GM18867 (cell line): ENCODE measurements at regions not wholly inside any gene's neighbourhood (a gene's known extent, or its start where the extent isn't known, plus 50 kb on each side); places are given as distances from the start of the nearest gene placed in this dataset.
"Not testable (repeated sequence)": the region's sequence is repeated elsewhere in the genome, so short reads cannot be mapped to it uniquely, and the experiment has no call there.

Source experiments
- ATAC-seq: cut with Tn5 transposase; IDR thresholded peaks from one replicate; pipeline ENCODE4 v1.9.1; 2021; ENCODE audit warnings: mild to moderate bottlenecking, moderate library complexity; ENCODE audit not compliant: unreplicated experiment

DNA sequence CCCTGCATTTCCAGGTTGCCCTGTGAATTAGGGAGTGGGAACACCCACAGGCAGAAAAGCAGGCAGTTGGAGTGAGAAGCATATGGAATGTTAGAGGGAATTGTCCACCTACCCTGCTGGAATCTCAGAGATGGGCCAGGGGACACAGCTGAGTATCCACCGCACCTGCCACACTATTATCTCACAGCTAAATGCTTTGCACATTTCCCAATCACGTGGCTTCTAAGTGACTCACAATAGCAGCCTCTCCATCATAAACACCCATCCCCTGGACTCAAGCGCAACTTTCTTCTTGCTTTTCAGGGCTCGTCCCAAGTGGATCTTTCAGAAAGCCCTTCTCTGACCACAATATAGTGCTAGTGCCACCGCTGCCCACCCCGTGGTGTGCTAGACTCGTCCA, 389.0 kb upstream of the LMCD1 start:
- no peak for ATAC-seq

GRCh38 chr3:8113626-8114025, 388.0 kb upstream of the LMCD1 start:
- no peak for ATAC-seq

DNA sequence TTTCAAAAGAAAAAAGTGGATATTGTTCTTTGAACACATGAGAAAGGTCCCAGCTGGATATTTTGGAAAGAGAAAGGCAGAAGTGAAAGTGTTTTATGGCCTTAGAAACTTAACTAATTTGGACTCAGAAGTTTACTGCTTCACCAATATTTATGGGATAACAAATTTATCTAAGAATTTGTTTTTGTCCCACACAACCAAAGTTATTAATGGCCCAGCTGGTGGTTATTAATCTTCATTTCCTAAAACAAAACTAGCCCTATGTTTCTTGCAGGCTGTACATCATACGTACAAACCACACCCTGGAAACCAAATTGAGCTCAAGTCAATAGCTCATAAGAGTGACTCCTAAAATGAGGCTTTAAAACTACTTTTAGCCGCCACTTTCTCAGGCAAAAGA, 372.9 kb upstream of the LMCD1 start:
- no peak for ATAC-seq

DNA sequence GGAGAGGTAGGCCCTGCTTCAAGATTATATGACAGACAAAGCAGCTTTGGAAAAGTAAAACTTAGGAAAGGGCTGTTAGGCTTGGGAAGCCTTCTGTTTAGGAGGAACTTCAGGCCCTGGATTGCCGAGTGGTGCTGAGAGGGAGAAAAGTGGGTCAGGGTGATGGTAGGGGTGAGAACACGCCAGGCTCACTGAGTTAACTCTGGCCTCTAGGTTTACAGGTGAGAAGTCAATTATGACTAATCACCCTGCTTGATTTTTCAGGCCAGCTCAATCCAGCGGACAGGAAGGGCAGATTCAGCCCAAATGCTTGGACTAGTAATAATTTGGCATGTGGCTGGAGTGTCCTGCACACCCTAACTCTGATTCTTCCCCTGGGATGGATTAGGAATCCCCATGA, 365.1 kb upstream of the LMCD1 start:
- ATAC-seq, result no peak

GRCh38 chr3:8143186-8143585, 358.4 kb upstream of the LMCD1 start:
- ATAC-seq, result no peak

DNA sequence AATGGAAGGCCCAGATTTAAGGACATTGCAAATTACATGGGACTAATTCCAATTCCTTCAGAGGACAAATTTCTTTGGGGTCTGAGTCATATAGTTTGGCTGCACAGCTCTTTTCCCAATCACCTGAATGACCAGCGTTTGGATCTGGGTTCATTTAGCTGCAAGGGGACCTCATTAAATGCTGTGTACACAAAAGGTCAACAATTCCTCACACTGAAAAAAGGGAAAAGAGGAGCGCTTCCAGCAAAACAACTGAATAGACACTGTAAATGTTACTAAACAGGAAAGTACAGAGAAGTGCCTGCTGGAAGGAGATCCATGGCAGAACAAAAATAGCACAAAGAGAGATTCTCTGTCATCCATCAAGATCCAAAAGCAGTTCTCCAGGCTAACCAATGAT, 356.0 kb upstream of the LMCD1 start:
- ATAC-seq, result no peak

DNA sequence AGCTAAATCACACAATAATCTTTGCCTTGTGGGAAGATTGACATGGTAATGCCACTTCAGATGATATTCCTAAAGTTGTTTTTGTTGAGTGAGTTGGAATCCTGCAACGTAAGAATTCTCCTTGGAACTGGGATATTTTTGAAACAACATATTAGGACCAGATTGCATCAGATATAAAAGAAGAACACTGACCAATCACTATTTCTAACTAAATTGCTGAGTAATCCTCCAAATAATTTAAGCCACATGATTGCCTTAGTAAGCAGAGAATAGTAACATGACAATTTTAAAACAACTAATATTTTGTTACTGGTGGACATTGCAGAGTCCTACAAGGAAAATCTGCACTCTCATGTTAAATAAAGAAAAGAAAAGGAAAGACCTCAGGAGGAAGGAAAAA, 353.9 kb upstream of the LMCD1 start:
- no peak for ATAC-seq

DNA sequence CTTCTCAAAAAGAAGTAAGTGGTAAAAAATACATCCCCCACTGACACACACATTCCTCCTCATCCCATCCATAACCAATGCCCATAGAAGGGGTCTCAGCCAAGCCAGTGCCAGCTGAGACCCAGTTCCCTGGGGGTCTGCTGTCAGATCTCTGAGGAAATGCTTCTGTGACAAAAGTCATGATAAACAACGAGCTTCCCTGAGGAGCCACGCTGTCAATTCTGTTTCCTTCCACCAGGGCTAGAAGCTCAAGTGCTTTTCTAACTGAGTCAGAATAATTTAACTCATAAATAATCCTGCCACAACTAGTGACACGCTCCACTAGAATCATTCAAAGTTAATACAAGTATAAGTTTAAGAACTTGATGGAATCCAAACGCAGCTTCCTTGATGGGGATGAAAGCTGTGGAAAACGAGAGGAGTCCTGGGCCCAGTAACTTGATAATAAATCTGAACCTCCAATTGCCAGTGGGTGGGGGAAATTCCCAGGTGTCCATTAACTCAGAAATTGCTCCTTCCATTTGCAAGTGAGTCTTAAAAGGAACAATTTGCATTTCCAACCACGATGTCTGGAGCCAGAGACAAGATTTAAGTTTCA, 348.7 kb upstream of the LMCD1 start:
- ATAC-seq, result no peak

DNA sequence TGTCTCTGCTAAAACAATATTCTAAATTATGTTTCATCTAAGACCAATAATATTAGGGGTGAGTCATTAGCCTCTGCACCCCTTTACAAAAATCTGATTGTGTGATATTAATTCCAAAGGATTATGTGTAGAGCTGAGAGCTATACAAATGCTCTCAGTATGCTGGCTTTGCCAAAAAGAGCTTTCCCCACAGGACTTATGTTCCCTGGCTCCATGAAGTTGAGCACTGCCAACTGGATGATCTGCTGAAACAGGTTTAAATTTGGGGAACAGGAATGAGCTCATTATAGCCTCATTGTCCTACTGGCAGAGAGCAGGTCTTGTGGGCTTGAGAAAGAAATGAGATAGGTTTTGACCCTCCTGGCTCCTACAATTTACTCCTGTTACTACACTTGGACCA, 347.8 kb upstream of the LMCD1 start:
- ATAC-seq, result no peak

DNA sequence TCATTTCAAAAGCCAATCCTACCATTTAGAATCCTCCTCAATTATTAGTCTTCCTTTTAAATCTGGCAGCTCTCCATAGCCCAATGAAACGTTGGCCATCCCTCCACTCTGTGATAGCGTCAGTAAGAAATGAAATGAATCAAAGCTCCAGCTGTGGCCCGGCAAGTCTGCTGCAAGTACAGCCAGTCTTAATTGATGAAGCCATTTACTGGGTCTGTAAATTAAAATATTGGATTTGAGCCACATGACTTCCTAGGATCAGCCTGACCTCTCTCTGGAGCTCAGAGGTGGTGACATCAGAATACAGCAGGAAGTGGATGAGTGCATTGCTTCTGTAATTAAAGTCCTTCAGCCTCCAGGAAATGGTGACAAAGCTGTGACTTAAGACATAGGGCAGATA, 347.0 kb upstream of the LMCD1 start:
- ATAC-seq, result no peak

- no peak for ATAC-seq
Measured at GRCh38 chr3:8156138-8156537, 345.5 kb upstream of the LMCD1 start.

DNA sequence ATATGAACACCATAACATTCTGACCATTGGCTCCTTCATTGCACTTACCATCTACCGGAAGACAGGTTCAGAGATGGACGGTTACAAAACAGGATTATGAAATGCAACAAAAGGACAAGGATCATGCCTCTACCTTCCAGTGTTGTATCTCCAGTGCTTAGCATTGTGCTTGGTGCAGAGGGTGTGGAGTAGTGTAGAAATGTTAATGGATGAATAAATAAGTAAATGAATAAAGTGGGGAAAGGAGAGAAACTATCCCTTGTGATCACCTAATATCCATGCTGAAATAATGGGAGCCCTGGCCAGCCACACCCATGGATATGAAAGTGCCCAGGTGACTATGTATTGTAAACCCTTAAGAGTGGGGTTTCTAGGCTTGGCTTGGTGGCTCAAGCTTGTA, 344.8 kb upstream of the LMCD1 start:
- no peak for ATAC-seq

DNA sequence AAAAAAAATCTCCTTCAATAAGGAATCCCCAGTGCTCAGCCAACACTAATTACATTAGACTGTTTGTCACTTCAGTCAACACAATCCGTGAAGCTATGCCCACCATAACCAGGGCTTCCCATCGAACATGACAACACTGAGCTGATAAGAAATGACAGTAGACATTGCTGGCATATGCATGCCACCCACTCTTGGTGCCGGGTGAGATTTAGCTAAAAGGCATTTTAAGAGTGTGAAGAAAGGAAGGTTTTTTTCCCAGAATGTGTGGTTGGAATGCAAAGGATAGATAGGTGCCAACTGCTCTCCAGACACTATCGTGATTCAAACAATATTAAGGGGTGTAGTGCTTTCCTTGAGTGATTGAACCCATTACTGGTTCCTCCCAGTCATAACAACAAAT, 344.0 kb upstream of the LMCD1 start:
- no peak for ATAC-seq

DNA sequence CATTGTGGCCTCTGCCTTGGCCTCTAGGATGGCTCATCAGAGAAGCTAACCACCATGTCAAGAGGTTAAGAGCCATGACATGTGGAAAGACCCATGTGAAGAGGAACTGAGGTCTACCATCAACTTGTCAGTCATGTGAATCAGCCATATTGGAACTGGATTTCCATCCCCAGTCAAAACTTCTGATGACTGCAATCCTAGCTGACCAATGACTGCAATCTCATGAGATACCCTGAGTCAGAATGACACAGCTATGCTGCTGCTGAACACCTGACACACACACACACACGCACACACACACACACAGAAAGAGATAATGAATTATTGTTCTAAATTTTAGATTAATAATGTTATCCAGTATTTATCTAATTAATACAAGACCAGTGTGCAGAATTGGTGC, 337.5 kb upstream of the LMCD1 start:
- ATAC-seq, result no peak

GRCh38 chr3:8166014-8166413, 335.6 kb upstream of the LMCD1 start:
- ATAC-seq, result no peak

DNA sequence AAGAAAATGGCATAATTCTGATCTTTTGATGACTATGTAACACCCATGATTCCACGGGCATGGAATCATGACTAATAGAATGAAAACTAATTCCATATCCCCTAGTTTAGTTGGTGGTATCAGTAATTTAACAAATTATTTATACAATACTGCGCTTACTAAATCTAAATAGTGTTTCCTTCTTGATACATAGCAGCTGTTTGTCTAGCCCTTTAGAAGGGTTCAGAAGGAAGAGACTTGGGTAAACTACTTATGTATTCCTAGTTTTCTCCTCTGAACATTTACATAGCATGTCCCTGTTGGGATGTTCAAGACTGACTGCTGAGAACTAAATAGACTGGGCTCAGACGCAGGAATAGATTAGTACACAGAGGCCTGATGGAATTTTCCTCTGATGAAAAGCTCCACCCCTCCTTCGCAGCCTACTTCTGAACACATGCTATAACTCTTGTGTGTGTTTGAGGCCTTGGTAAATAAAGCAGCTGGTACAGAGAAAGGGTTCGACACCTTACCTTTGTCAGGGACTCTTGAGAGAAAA, 330.6 kb upstream of the LMCD1 start:
- ATAC-seq, result no peak

GRCh38 chr3:8173892-8174291, 327.7 kb upstream of the LMCD1 start:
- no peak for ATAC-seq

GRCh38 chr3:8176759-8177483, 324.7 kb upstream of the LMCD1 start:
- not testable (repeated sequence) for ATAC-seq

GRCh38 chr3:8178516-8178915, 323.1 kb upstream of the LMCD1 start:
- ATAC-seq, result not testable (repeated sequence)

- ATAC-seq, result no peak
Measured at GRCh38 chr3:8182904-8183303, 318.7 kb upstream of the LMCD1 start.

DNA sequence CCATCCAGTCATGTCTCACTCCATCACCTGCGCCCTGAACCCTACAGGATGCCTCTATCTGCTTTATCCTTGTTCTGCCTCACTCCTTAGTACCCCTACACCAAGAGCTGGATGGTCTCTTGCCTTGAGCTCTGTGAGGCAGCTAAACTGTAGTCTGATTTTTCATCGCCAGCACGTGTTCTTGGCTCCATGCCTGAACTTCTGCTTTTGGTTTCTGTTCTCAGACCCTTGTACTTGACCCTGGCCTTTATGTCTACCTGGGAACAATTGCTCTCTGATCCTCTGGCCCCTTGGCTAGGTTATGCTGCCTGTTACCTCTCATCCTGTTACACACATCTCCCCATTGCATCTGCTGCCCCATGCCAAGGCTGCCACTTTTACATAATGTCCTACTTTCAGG, 318.0 kb upstream of the LMCD1 start:
- ATAC-seq, result peak; percentile 95

DNA sequence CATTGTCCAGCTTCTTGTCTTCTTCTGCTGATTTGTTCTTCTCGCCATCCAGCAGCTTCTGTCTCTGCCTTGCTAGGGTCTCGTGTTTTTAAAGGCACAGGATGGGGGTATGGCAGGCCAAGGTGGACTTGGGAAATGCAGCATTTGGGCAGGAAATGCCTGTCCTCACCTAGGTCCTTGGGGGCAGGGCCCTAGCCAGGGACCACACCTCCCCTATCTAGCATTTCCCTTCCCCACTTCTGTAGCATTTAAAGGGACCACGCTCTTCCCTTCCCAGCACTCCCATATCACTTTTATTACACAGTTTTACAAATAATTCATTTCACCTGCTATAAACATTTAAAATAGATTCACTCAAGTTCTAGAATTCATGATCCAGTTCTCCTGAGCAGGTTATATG, 315.4 kb upstream of the LMCD1 start:
- ATAC-seq, result no peak

DNA sequence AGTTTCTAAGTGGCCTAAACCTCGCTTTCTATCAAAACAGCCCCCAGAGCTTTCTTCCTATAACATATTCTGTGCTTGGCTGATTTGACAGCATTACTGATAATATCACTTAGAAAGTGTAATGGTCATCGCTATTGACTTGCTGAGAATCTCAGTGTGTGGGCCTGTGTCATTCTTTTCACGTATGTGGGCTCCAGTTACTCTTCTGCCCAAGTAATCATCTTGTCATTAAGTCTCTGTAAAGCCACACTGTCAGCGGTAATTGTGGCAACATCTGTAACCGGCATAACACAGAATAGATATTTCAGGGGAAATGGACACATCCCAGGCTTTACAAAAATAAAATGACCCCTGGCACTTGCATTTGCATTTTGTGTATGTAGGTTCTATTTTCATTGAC, 313.6 kb upstream of the LMCD1 start:
- no peak for ATAC-seq
